Urothelium cell line (cell line): ENCODE measurements at regions not wholly inside any gene's neighbourhood (a gene's known extent, or its start where the extent isn't known, plus 50 kb on each side); places are given as distances from the start of the nearest gene placed in this dataset.
"Not testable (repeated sequence)": the region's sequence is repeated elsewhere in the genome, so short reads cannot be mapped to it uniquely, and the experiment has no call there.

Source experiments
- DNase-seq: peaks from one replicate; pipeline ENCODE4 v3.0.0; 2011; ENCODE audit warnings: low spot score, mixed read lengths
- FAIRE-seq: peaks from 2 replicates; lab custom pipeline; 2011; peaks lifted over from hg19 to GRCh38; lab: Jason Lieb, UNC

- no peak for DNase-seq
- no peak for FAIRE-seq
These were observed 611.3 kb upstream of the GJE1 start for GRCh38 chr6:141521440-141521839.

GRCh38 chr6:141513830-141514229 lies 618.9 kb upstream of the GJE1 start:
- FAIRE-seq, result no peak
- no peak for DNase-seq

- DNase-seq (no peak), FAIRE-seq (no peak)
These were observed 621.9 kb upstream of the GJE1 start for GRCh38 chr6:141510803-141511202.

- DNase-seq, FAIRE-seq: not testable (repeated sequence)
These were observed 626.7 kb upstream of the GJE1 start for GRCh38 chr6:141506062-141506461.

- not testable (repeated sequence) for DNase-seq, FAIRE-seq
These were observed 628.4 kb upstream of the GJE1 start for GRCh38 chr6:141504318-141504717.

- FAIRE-seq, result no peak
These were observed 631.1 kb upstream of the GJE1 start for GRCh38 chr6:141501616-141502015.

GRCh38 chr6:141498977-141499376 lies 633.7 kb upstream of the GJE1 start:
- no peak for FAIRE-seq
- DNase-seq, result no peak

More at GRCh38 chr6:141501616-141502015, 631.1 kb upstream of the GJE1 start:
- DNase-seq, result no peak

GRCh38 chr6:141492521-141493284 lies 640.0 kb upstream of the GJE1 start:
- no peak for FAIRE-seq
- DNase-seq, result no peak

- DNase-seq (no peak), FAIRE-seq (no peak)
These were observed 641.0 kb upstream of the GJE1 start for GRCh38 chr6:141491684-141492083.

GRCh38 chr6:141490982-141491381 lies 641.7 kb upstream of the GJE1 start:
- DNase-seq, result no peak
- no peak for FAIRE-seq

- DNase-seq (no peak), FAIRE-seq (no peak)
These were observed 644.2 kb upstream of the GJE1 start for GRCh38 chr6:141488488-141488887.

GRCh38 chr6:141486942-141487341 lies 645.8 kb upstream of the GJE1 start:
- no peak for DNase-seq
- FAIRE-seq, result no peak

GRCh38 chr6:141484711-141485110 lies 648.0 kb upstream of the GJE1 start:
- no peak for DNase-seq
- FAIRE-seq, result no peak

- FAIRE-seq, result no peak
- DNase-seq, result peak; percentile 36
These were observed 649.1 kb upstream of the GJE1 start for GRCh38 chr6:141483598-141484061.

GRCh38 chr6:141482796-141483597 lies 649.7 kb upstream of the GJE1 start:
- no peak for DNase-seq
- no peak for FAIRE-seq

GRCh38 chr6:141475259-141475658 lies 657.5 kb upstream of the GJE1 start:
- no peak for DNase-seq
- FAIRE-seq, result no peak

- no peak for FAIRE-seq
- DNase-seq, result no peak
These were observed 660.4 kb upstream of the GJE1 start for GRCh38 chr6:141472162-141472928.

- no peak for FAIRE-seq
- DNase-seq, result no peak
These were observed 661.9 kb upstream of the GJE1 start for GRCh38 chr6:141470810-141471209.

- DNase-seq, result peak; percentile 20
- FAIRE-seq, result no peak
These were observed 664.8 kb upstream of the GJE1 start for GRCh38 chr6:141467881-141468280.

- FAIRE-seq, result no peak
- no peak for DNase-seq
These were observed 665.7 kb upstream of the GJE1 start for GRCh38 chr6:141467041-141467440.

GRCh38 chr6:141464896-141465295 lies 667.8 kb upstream of the GJE1 start:
- no peak for DNase-seq
- no peak for FAIRE-seq
